ENCODE measurements at regions not wholly inside any gene's neighbourhood (a gene's known extent, or its start where the extent isn't known, plus 50 kb on each side); places are given as distances from the start of the nearest gene placed in this dataset.

- DNase-seq = no peak
- H3K4me3 ChIP-seq = no peak overlapping the region
Measured at GRCh38 chr16:64180136-64180900, 941.5 kb downstream of the CDH11 start.

GRCh38 chr16:64174327-64174726 is 947.5 kb downstream of the CDH11 start:
- no peak for DNase-seq
- Histone ChIP-seq H3K4me3 (no peak overlapping the region), H3K4me1 (no peaks in the 10 kb centered on the region), H3K9me3 (peaks cover 10 to 24% (median 18%) of the 10 kb centered on the region in 4 donors), H3K27me3 (no peaks in the 10 kb centered on the region), H3K36me3 (no peaks in the 10 kb centered on the region), H3K27ac (no peak overlapping the region)
- TF ChIP-seq CTCF (IDR thresholded peaks at IDR 0.05) = no peak
- no peak for TF ChIP-seq POLR2AphosphoS5 (IDR thresholded peaks at IDR 0.05)
- TF ChIP-seq POLR2A (IDR thresholded peaks at IDR 0.05) = no peak
- TF ChIP-seq EP300 (IDR thresholded peaks at IDR 0.05) = no peak
- intact Hi-C loops (cut with DNase I; ENCODE audit: low total_unique reads) = no loop called here
- WGBS, 5 donors = 50 to 65% (median 52%) methylated on average over 2 of the region's 2 CpGs

More at GRCh38 chr16:64180136-64180900, 941.5 kb downstream of the CDH11 start:
- Histone ChIP-seq H3K4me1 (no peaks in the 10 kb centered on the region), H3K36me3 (no peaks in the 10 kb centered on the region), H3K27me3 (no peaks in the 10 kb centered on the region), H3K9me3 (peaks cover 10 to 24% (median 18%) of the 10 kb centered on the region in 4 donors), H3K27ac (no peak overlapping the region)
- WGBS, 5 donors = 52 to 74% (median 67%) methylated on average over 4 of the region's 4 CpGs
- TF ChIP-seq POLR2AphosphoS5 (IDR thresholded peaks at IDR 0.05) (no peak), POLR2A (IDR thresholded peaks at IDR 0.05) (no peak), CTCF (IDR thresholded peaks at IDR 0.05) (no peak), EP300 (IDR thresholded peaks at IDR 0.05) (no peak)
- intact Hi-C loops (cut with DNase I; ENCODE audit: low total_unique reads) = no loop called here

- no peak for TF ChIP-seq POLR2AphosphoS5 (IDR thresholded peaks at IDR 0.05)
- no peak for TF ChIP-seq EP300 (IDR thresholded peaks at IDR 0.05)
- TF ChIP-seq CTCF (IDR thresholded peaks at IDR 0.05) = no peak
- no peak for TF ChIP-seq POLR2A (IDR thresholded peaks at IDR 0.05)
- no peak for DNase-seq
- 61 to 76% (median 73%) methylated on average over 3 of the region's 3 CpGs for WGBS, 5 donors
Measured at GRCh38 chr16:64172652-64173051, 949.2 kb downstream of the CDH11 start.

GRCh38 chr16:64172226-64172625 is 949.6 kb downstream of the CDH11 start:
- DNase-seq = no peak

More at GRCh38 chr16:64172652-64173051, 949.2 kb downstream of the CDH11 start:
- intact Hi-C loops (cut with DNase I; ENCODE audit: low total_unique reads) = no loop called here
- Histone ChIP-seq H3K9me3 (peaks cover 0 to 15% (median 6%) of the 10 kb centered on the region in 4 donors), H3K27me3 (no peaks in the 10 kb centered on the region), H3K27ac (no peak overlapping the region), H3K4me3 (no peak overlapping the region), H3K36me3 (no peaks in the 10 kb centered on the region), H3K4me1 (no peaks in the 10 kb centered on the region)

GRCh38 chr16:64171632-64172031 is 950.2 kb downstream of the CDH11 start:
- Histone ChIP-seq H3K4me3 (no peak overlapping the region), H3K9me3 (peaks cover 0 to 7% (median 0%) of the 10 kb centered on the region in 4 donors), H3K27ac (no peak overlapping the region), H3K4me1 (no peaks in the 10 kb centered on the region), H3K36me3 (no peaks in the 10 kb centered on the region), H3K27me3 (no peaks in the 10 kb centered on the region)
- 61 to 78% (median 72%) methylated on average over 2 of the region's 2 CpGs for WGBS, 5 donors
- DNase-seq = no peak
- TF ChIP-seq CTCF (IDR thresholded peaks at IDR 0.05) (no peak), POLR2A (IDR thresholded peaks at IDR 0.05) (no peak), POLR2AphosphoS5 (IDR thresholded peaks at IDR 0.05) (no peak), EP300 (IDR thresholded peaks at IDR 0.05) (no peak)
- intact Hi-C loops (cut with DNase I; ENCODE audit: low total_unique reads) = no loop called here

More at GRCh38 chr16:64172226-64172625, 949.6 kb downstream of the CDH11 start:
- WGBS, 5 donors = 84 to 96% (median 92%) methylated on average over 1 of the region's 1 CpG
- H3K27ac ChIP-seq = no peak overlapping the region
- TF ChIP-seq POLR2AphosphoS5 (IDR thresholded peaks at IDR 0.05) = no peak
- no peak for TF ChIP-seq EP300 (IDR thresholded peaks at IDR 0.05)
- TF ChIP-seq POLR2A (IDR thresholded peaks at IDR 0.05) = no peak
- peaks cover 0 to 11% (median 1%) of the 10 kb centered on the region in 4 donors for H3K9me3 ChIP-seq
- H3K27me3 ChIP-seq = no peaks in the 10 kb centered on the region
- H3K4me1 ChIP-seq = no peaks in the 10 kb centered on the region
- intact Hi-C loops (cut with DNase I; ENCODE audit: low total_unique reads) = no loop called here
- no peaks in the 10 kb centered on the region for H3K36me3 ChIP-seq
- H3K4me3 ChIP-seq = no peak overlapping the region

All from stomach (tissue), 8 donors.